ENCODE measurements at regions not wholly inside any gene's neighbourhood (a gene's known extent, or its start where the extent isn't known, plus 50 kb on each side); places are given as distances from the start of the nearest gene placed in this dataset.
"Not testable (repeated sequence)": the region's sequence is repeated elsewhere in the genome, so short reads cannot be mapped to it uniquely, and the experiment has no call there.

GRCh38 chr2:94708982-94709381 is 162.2 kb upstream of the TEKT4 start:
- H3K27ac ChIP-seq (ENCODE audit: low read depth in 2 of 2, low read length in 2 of 2); H3K36me3 ChIP-seq (ENCODE audit: control insufficient read depth in 2 of 3, insufficient read depth in 3 of 3, low read length in 3 of 3); H3K9ac ChIP-seq (ENCODE audit: low read length in 3 of 3); H3K27me3 ChIP-seq (ENCODE audit: control insufficient read depth, insufficient read depth, low read length); intact Hi-C loops (cut with DNase I); H3K4me1 ChIP-seq (ENCODE audit: control insufficient read depth in 2 of 3, insufficient read depth in 2 of 3, low read depth in 1 of 3, low read length in 3 of 3); H3K4me3 ChIP-seq (ENCODE audit: low read length in 3 of 3); H3K9me3 ChIP-seq (ENCODE audit: control insufficient read depth in 2 of 3, insufficient read depth in 1 of 3, low read length in 3 of 3); FAIRE-seq; DNase-seq: not testable (repeated sequence)

- no peaks in the 10 kb centered on the region for H3K9me3 ChIP-seq (ENCODE audit: control insufficient read depth in 2 of 3, insufficient read depth in 1 of 3, low read length in 3 of 3)
- no peaks in the 10 kb centered on the region for H3K36me3 ChIP-seq (ENCODE audit: control insufficient read depth in 2 of 3, insufficient read depth in 3 of 3, low read length in 3 of 3)
- intact Hi-C loops (cut with DNase I) = no loop called here
- TF ChIP-seq, protein P1, sequence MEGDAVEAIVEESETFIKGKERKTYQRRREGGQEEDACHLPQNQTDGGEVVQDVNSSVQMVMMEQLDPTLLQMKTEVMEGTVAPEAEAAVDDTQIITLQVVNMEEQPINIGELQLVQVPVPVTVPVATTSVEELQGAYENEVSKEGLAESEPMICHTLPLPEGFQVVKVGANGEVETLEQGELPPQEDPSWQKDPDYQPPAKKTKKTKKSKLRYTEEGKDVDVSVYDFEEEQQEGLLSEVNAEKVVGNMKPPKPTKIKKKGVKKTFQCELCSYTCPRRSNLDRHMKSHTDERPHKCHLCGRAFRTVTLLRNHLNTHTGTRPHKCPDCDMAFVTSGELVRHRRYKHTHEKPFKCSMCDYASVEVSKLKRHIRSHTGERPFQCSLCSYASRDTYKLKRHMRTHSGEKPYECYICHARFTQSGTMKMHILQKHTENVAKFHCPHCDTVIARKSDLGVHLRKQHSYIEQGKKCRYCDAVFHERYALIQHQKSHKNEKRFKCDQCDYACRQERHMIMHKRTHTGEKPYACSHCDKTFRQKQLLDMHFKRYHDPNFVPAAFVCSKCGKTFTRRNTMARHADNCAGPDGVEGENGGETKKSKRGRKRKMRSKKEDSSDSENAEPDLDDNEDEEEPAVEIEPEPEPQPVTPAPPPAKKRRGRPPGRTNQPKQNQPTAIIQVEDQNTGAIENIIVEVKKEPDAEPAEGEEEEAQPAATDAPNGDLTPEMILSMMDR (IDR thresholded peaks at IDR 0.05; ENCODE audit: borderline replicate concordance, extremely low read depth, insufficient read depth) = no peak
- H3K4me1 ChIP-seq (ENCODE audit: control insufficient read depth in 2 of 3, insufficient read depth in 2 of 3, low read depth in 1 of 3, low read length in 3 of 3) = no peaks in the 10 kb centered on the region
- no peak overlapping the region for H3K9ac ChIP-seq (ENCODE audit: low read length in 3 of 3)
- FAIRE-seq = no peak
- H3K27me3 ChIP-seq (ENCODE audit: control insufficient read depth, insufficient read depth, low read length) = no peaks in the 10 kb centered on the region
- no peak overlapping the region for H3K4me3 ChIP-seq (ENCODE audit: low read length in 3 of 3)
- no peak for DNase-seq
- no peak overlapping the region for H3K27ac ChIP-seq (ENCODE audit: low read depth in 2 of 2, low read length in 2 of 2)
Observed at GRCh38 chr2:94725543-94725942, 145.7 kb upstream of the TEKT4 start.

- H3K9ac ChIP-seq (ENCODE audit: low read length in 3 of 3); H3K4me1 ChIP-seq (ENCODE audit: control insufficient read depth in 2 of 3, insufficient read depth in 2 of 3, low read depth in 1 of 3, low read length in 3 of 3); H3K4me3 ChIP-seq (ENCODE audit: low read length in 3 of 3); intact Hi-C loops (cut with DNase I); H3K36me3 ChIP-seq (ENCODE audit: control insufficient read depth in 2 of 3, insufficient read depth in 3 of 3, low read length in 3 of 3); H3K9me3 ChIP-seq (ENCODE audit: control insufficient read depth in 2 of 3, insufficient read depth in 1 of 3, low read length in 3 of 3); FAIRE-seq; H3K27ac ChIP-seq (ENCODE audit: low read depth in 2 of 2, low read length in 2 of 2); H3K27me3 ChIP-seq (ENCODE audit: control insufficient read depth, insufficient read depth, low read length): not testable (repeated sequence)
- DNase-seq = peak in 2 of 5 donors; percentile 7 to 48
Observed at GRCh38 chr2:94735536-94735935, 135.7 kb upstream of the TEKT4 start.

DNA sequence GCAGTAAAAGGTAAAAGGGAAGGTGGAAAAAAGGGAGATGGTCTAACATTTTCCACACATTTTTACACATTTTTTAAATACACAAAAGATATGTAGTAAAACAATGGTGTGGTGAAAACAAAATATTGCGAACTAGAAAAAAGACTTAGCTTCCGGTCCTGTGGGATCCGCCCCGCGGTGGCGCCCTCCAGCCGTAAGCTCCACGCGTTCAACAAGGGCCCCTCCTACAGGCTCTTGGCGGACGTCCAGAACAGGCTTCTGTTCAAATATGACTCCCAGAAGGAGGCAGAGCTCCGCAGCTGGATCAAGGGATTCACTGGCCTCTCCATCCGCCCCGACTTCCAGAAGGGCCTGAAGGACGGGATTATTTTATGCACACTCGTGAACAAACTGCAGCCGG is 134.1 kb upstream of the TEKT4 start:
- H3K9me3 ChIP-seq (ENCODE audit: control insufficient read depth in 2 of 3, insufficient read depth in 1 of 3, low read length in 3 of 3); FAIRE-seq; H3K27ac ChIP-seq (ENCODE audit: low read depth in 2 of 2, low read length in 2 of 2); H3K4me1 ChIP-seq (ENCODE audit: control insufficient read depth in 2 of 3, insufficient read depth in 2 of 3, low read depth in 1 of 3, low read length in 3 of 3); intact Hi-C loops (cut with DNase I); H3K36me3 ChIP-seq (ENCODE audit: control insufficient read depth in 2 of 3, insufficient read depth in 3 of 3, low read length in 3 of 3); DNase-seq; H3K9ac ChIP-seq (ENCODE audit: low read length in 3 of 3); H3K27me3 ChIP-seq (ENCODE audit: control insufficient read depth, insufficient read depth, low read length); H3K4me3 ChIP-seq (ENCODE audit: low read length in 3 of 3): not testable (repeated sequence)

GRCh38 chr2:94737736-94738342 is 133.4 kb upstream of the TEKT4 start:
- not testable (repeated sequence) for FAIRE-seq

More at GRCh38 chr2:94737736-94738342, 133.4 kb upstream of the TEKT4 start:
- H3K27me3 ChIP-seq (ENCODE audit: control insufficient read depth, insufficient read depth, low read length); H3K9me3 ChIP-seq (ENCODE audit: control insufficient read depth in 2 of 3, insufficient read depth in 1 of 3, low read length in 3 of 3); H3K27ac ChIP-seq (ENCODE audit: low read depth in 2 of 2, low read length in 2 of 2); H3K4me1 ChIP-seq (ENCODE audit: control insufficient read depth in 2 of 3, insufficient read depth in 2 of 3, low read depth in 1 of 3, low read length in 3 of 3); H3K36me3 ChIP-seq (ENCODE audit: control insufficient read depth in 2 of 3, insufficient read depth in 3 of 3, low read length in 3 of 3); H3K4me3 ChIP-seq (ENCODE audit: low read length in 3 of 3); intact Hi-C loops (cut with DNase I); H3K9ac ChIP-seq (ENCODE audit: low read length in 3 of 3): not testable (repeated sequence)
- DNase-seq = peak in 1 of 5 donors; percentile 61

Data from kidney (tissue), 13 donors.